Naive B cell (primary cell): ENCODE measurements at regions not wholly inside any gene's neighbourhood (a gene's known extent, or its start where the extent isn't known, plus 50 kb on each side); places are given as distances from the start of the nearest gene placed in this dataset.

Source experiments
- ATAC-seq, 2 donors: fragments of 150-1000 bp; cut with Tn5 transposase; 2 replicates each; pipeline ENCODE4 v1.10.0; 2021; ENCODE audit warnings: low read depth in 2 of 2, mild to moderate bottlenecking in 2 of 2, moderate library complexity in 2 of 2
- DNase-seq: peaks from one replicate; pipeline ENCODE4 v3.0.0; 2022
- H3K27ac Mint-ChIP-seq, 6 donors: one replicate each; pipeline ENCODE4 v1.8.0; 2020 to 2022; ENCODE audit warnings: mild to moderate bottlenecking in 6 of 6, mixed read lengths in 6 of 6, moderate library complexity in 5 of 6, inconsistent platforms in 2 of 6
- H3K27me3 Mint-ChIP-seq, 3 donors: one replicate each; pipeline ENCODE4 v1.8.0; 2021 to 2022; ENCODE audit warnings: mixed read lengths in 3 of 3, mild to moderate bottlenecking in 1 of 3
- H3K36me3 Mint-ChIP-seq, 2 donors: one replicate each; pipeline ENCODE4 v1.8.0; 2020 to 2022; ENCODE audit warnings: mixed read lengths in 2 of 2, inconsistent platforms in 1 of 2, mild to moderate bottlenecking in 1 of 2
- H3K4me1 Mint-ChIP-seq, 3 donors: one replicate each; pipeline ENCODE4 v1.8.0; 2020 to 2022; ENCODE audit warnings: mixed read lengths in 3 of 3, inconsistent platforms in 1 of 3, mild to moderate bottlenecking in 1 of 3, moderate library complexity in 1 of 3
- H3K4me3 Mint-ChIP-seq, 8 donors: one replicate each; pipeline ENCODE4 v1.8.0; 2020 to 2022; ENCODE audit warnings: mild to moderate bottlenecking in 8 of 8, mixed read lengths in 8 of 8, moderate library complexity in 8 of 8, inconsistent platforms in 2 of 8
- H3K9me3 Mint-ChIP-seq, 7 donors: one replicate each; pipeline ENCODE4 v1.8.0; 2020 to 2022; ENCODE audit warnings: mixed read lengths in 7 of 7, mild to moderate bottlenecking in 5 of 7, inconsistent platforms in 2 of 7, moderate library complexity in 1 of 7

GRCh38 chr14:89485264-89485663 lies 68.2 kb upstream of the FOXN3 start:
- ATAC-seq (no peak), DNase-seq (no peak)
- Mint-ChIP-seq H3K27ac (no peak overlapping the region), H3K27me3 (no peaks in the 10 kb centered on the region), H3K9me3 (no peaks in the 10 kb centered on the region), H3K36me3 (peaks cover 5 to 16% of the 10 kb centered on the region in 2 donors), H3K4me1 (peaks cover 13 to 23% (median 20%) of the 10 kb centered on the region in 3 donors), H3K4me3 (no peak overlapping the region)

- Mint-ChIP-seq H3K27ac (no peak overlapping the region), H3K27me3 (no peaks in the 10 kb centered on the region), H3K4me3 (no peak overlapping the region), H3K36me3 (peaks cover 5 to 16% of the 10 kb centered on the region in 2 donors), H3K4me1 (peaks cover 13 to 16% (median 15%) of the 10 kb centered on the region in 3 donors), H3K9me3 (no peaks in the 10 kb centered on the region)
- ATAC-seq = no peak
- DNase-seq = no peak
Observed at GRCh38 chr14:89484051-89484844, 67.2 kb upstream of the FOXN3 start.

GRCh38 chr14:89481196-89481595 lies 64.2 kb upstream of the FOXN3 start:
- no peak for DNase-seq
- Mint-ChIP-seq H3K27me3 (no peaks in the 10 kb centered on the region), H3K4me1 (peaks cover 12 to 26% (median 22%) of the 10 kb centered on the region in 3 donors), H3K36me3 (peaks cover 12 to 15% of the 10 kb centered on the region in 2 donors), H3K4me3 (no peak overlapping the region), H3K27ac (no peak overlapping the region), H3K9me3 (peaks cover 0 to 2% (median 0%) of the 10 kb centered on the region in 7 donors)
- ATAC-seq = no peak

- H3K4me3 Mint-ChIP-seq = peak overlapping the region in 1 of 8 donors; percentile 22
- H3K9me3 Mint-ChIP-seq = peaks cover 0 to 2% (median 0%) of the 10 kb centered on the region in 7 donors
- H3K4me1 Mint-ChIP-seq = peaks cover 7 to 28% (median 21%) of the 10 kb centered on the region in 3 donors
- no peaks in the 10 kb centered on the region for H3K27me3 Mint-ChIP-seq
- H3K36me3 Mint-ChIP-seq = peaks cover 3 to 15% of the 10 kb centered on the region in 2 donors
- ATAC-seq = no peak
- H3K27ac Mint-ChIP-seq = peak overlapping the region in 2 of 6 donors; percentile 30 to 49
- no peak for DNase-seq
Observed at GRCh38 chr14:89480278-89480677, 63.2 kb upstream of the FOXN3 start.

GRCh38 chr14:89479802-89480201 lies 62.8 kb upstream of the FOXN3 start:
- DNase-seq (no peak), ATAC-seq (no peak)
- peaks cover 7 to 27% (median 20%) of the 10 kb centered on the region in 3 donors for H3K4me1 Mint-ChIP-seq
- H3K36me3 Mint-ChIP-seq = peaks cover 0 to 15% of the 10 kb centered on the region in 2 donors
- H3K27ac Mint-ChIP-seq = peak overlapping the region in 2 of 6 donors; percentile 30 to 49
- H3K4me3 Mint-ChIP-seq = peak overlapping the region in 1 of 8 donors; percentile 22
- no peaks in the 10 kb centered on the region for H3K27me3 Mint-ChIP-seq
- H3K9me3 Mint-ChIP-seq = peaks cover 0 to 2% (median 0%) of the 10 kb centered on the region in 7 donors

GRCh38 chr14:89477391-89477790 lies 60.4 kb upstream of the FOXN3 start:
- Mint-ChIP-seq H3K4me1 (peaks cover 14 to 32% (median 22%) of the 10 kb centered on the region in 3 donors), H3K27ac (peak overlapping the region in 3 of 6 donors; percentile 17 to 52 (median 24))

GRCh38 chr14:89476354-89476896 lies 59.4 kb upstream of the FOXN3 start:
- no peak for DNase-seq
- H3K4me3 Mint-ChIP-seq = no peak overlapping the region
- no peak for ATAC-seq
- peaks cover 0 to 2% (median 0%) of the 10 kb centered on the region in 7 donors for H3K9me3 Mint-ChIP-seq
- no peaks in the 10 kb centered on the region for H3K27me3 Mint-ChIP-seq
- H3K4me1 Mint-ChIP-seq = peaks cover 14 to 38% (median 22%) of the 10 kb centered on the region in 3 donors
- H3K27ac Mint-ChIP-seq = peak overlapping the region in 4 of 6 donors; percentile 32 to 86 (median 53)
- peaks cover 7 to 15% of the 10 kb centered on the region in 2 donors for H3K36me3 Mint-ChIP-seq

More at GRCh38 chr14:89477391-89477790, 60.4 kb upstream of the FOXN3 start:
- Mint-ChIP-seq H3K9me3 (peaks cover 0 to 2% (median 0%) of the 10 kb centered on the region in 7 donors), H3K27me3 (no peaks in the 10 kb centered on the region), H3K36me3 (peaks cover 7 to 15% of the 10 kb centered on the region in 2 donors), H3K4me3 (no peak overlapping the region)
- ATAC-seq = no peak
- DNase-seq = no peak

- no peak for DNase-seq
- Mint-ChIP-seq H3K9me3 (peaks cover 0 to 2% (median 0%) of the 10 kb centered on the region in 7 donors), H3K27me3 (no peaks in the 10 kb centered on the region), H3K36me3 (peaks cover 7 to 18% of the 10 kb centered on the region in 2 donors), H3K27ac (no peak overlapping the region), H3K4me1 (peaks cover 19 to 56% (median 38%) of the 10 kb centered on the region in 3 donors), H3K4me3 (no peak overlapping the region)
- no peak for ATAC-seq
Observed at GRCh38 chr14:89474464-89474863, 57.4 kb upstream of the FOXN3 start.

- Mint-ChIP-seq H3K9me3 (peaks cover 0 to 2% (median 0%) of the 10 kb centered on the region in 7 donors), H3K27ac (no peak overlapping the region), H3K4me1 (peaks cover 19 to 58% (median 39%) of the 10 kb centered on the region in 3 donors), H3K4me3 (no peak overlapping the region), H3K27me3 (no peaks in the 10 kb centered on the region), H3K36me3 (peaks cover 7 to 18% of the 10 kb centered on the region in 2 donors)
- no peak for ATAC-seq
- no peak for DNase-seq
Observed at GRCh38 chr14:89473989-89474388, 57.0 kb upstream of the FOXN3 start.

GRCh38 chr14:89473569-89473968 lies 56.5 kb upstream of the FOXN3 start:
- peak overlapping the region in 2 of 6 donors; percentile 32 to 63 for H3K27ac Mint-ChIP-seq
- ATAC-seq (no peak), DNase-seq (no peak)
- no peak overlapping the region for H3K4me3 Mint-ChIP-seq
- H3K9me3 Mint-ChIP-seq = peaks cover 0 to 2% (median 0%) of the 10 kb centered on the region in 7 donors
- H3K4me1 Mint-ChIP-seq = peaks cover 20 to 60% (median 39%) of the 10 kb centered on the region in 3 donors
- peaks cover 7 to 18% of the 10 kb centered on the region in 2 donors for H3K36me3 Mint-ChIP-seq
- H3K27me3 Mint-ChIP-seq = no peaks in the 10 kb centered on the region

- Mint-ChIP-seq H3K36me3 (peaks cover 9 to 21% of the 10 kb centered on the region in 2 donors), H3K4me3 (no peak overlapping the region)
Observed at GRCh38 chr14:89470401-89470800, 53.4 kb upstream of the FOXN3 start.

GRCh38 chr14:89469210-89470198 lies 52.5 kb upstream of the FOXN3 start:
- Mint-ChIP-seq H3K27ac (peak overlapping the region in 1 of 6 donors; percentile 88), H3K4me1 (peaks cover 28 to 69% (median 46%) of the 10 kb centered on the region in 3 donors), H3K4me3 (no peak overlapping the region), H3K36me3 (peaks cover 9 to 21% of the 10 kb centered on the region in 2 donors), H3K9me3 (peaks cover 0 to 7% (median 6%) of the 10 kb centered on the region in 7 donors), H3K27me3 (no peaks in the 10 kb centered on the region)
- ATAC-seq (no peak), DNase-seq (no peak)

More at GRCh38 chr14:89470401-89470800, 53.4 kb upstream of the FOXN3 start:
- Mint-ChIP-seq H3K27me3 (no peaks in the 10 kb centered on the region), H3K4me1 (peaks cover 28 to 64% (median 39%) of the 10 kb centered on the region in 3 donors), H3K9me3 (peaks cover 0 to 5% (median 0%) of the 10 kb centered on the region in 7 donors), H3K27ac (no peak overlapping the region)
- DNase-seq = no peak
- no peak for ATAC-seq
